ENCODE measurements at regions not wholly inside any gene's neighbourhood (a gene's known extent, or its start where the extent isn't known, plus 50 kb on each side); places are given as distances from the start of the nearest gene placed in this dataset.

DNA sequence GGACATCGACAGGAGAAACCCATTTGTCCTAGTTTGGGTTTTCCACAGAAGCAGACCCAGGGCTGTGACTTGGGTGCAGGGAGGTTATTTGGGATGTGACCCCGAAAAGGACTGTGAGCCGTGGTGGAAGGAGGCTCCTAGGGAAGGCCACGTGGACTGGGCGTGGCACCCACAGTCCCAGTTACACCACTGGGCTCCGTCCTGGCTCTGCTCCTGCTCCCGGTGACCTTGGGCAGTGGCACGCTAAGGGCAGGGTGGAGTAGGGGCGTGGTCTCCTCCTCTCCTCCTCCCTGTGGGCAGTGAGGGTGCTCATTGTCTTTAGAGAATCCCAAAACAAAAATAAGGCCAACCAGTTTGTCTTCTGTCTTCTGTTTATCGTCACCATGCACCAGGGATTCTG lies 190.1 kb downstream of the GADD45G start:
- TF ChIP-seq GATA2 (IDR thresholded peaks at IDR 0.05; ENCODE audit: low read depth, low read length): no peak
- no peak for TF ChIP-seq GATA3 (IDR thresholded peaks at IDR 0.05; ENCODE audit: low read depth, low read length)

Data from SH-SY5Y (cell line).